GOT3 (cell line): ENCODE measurements at regions not wholly inside any gene's neighbourhood (a gene's known extent, or its start where the extent isn't known, plus 50 kb on each side); places are given as distances from the start of the nearest gene placed in this dataset.

ENCODE experiments used
- DNase-seq: peaks from one replicate; lab custom pipeline; 2025; ENCODE audit warnings: mixed read lengths; lab: John Stamatoyannopoulos, UW

- DNase-seq = no peak
These were observed 638.9 kb downstream of the MID1IP1 start for GRCh38 chrX:39439906-39440798.

- DNase-seq = no peak
These were observed 639.6 kb downstream of the MID1IP1 start for GRCh38 chrX:39440799-39441284.

GRCh38 chrX:39442332-39442731 is 641.1 kb downstream of the MID1IP1 start:
- no peak for DNase-seq

GRCh38 chrX:39443240-39443639 is 642.0 kb downstream of the MID1IP1 start:
- DNase-seq = no peak

GRCh38 chrX:39445336-39445735 is 644.1 kb downstream of the MID1IP1 start:
- no peak for DNase-seq

GRCh38 chrX:39449352-39449751 is 648.1 kb downstream of the MID1IP1 start:
- no peak for DNase-seq

- no peak for DNase-seq
These were observed 647.4 kb downstream of the BCOR start for GRCh38 chrX:39450234-39450977.

- DNase-seq = no peak
These were observed 646.7 kb downstream of the BCOR start for GRCh38 chrX:39451046-39451445.

GRCh38 chrX:39452401-39452800 is 645.4 kb downstream of the BCOR start:
- DNase-seq = no peak

GRCh38 chrX:39453889-39454621 is 643.7 kb downstream of the BCOR start:
- DNase-seq = no peak

- no peak for DNase-seq
These were observed 640.7 kb downstream of the BCOR start for GRCh38 chrX:39456894-39457604.

- no peak for DNase-seq
These were observed 639.0 kb downstream of the BCOR start for GRCh38 chrX:39458779-39459178.

GRCh38 chrX:39459204-39459603 is 638.6 kb downstream of the BCOR start:
- no peak for DNase-seq

- no peak for DNase-seq
These were observed 637.8 kb downstream of the BCOR start for GRCh38 chrX:39459952-39460351.

GRCh38 chrX:39460499-39460898 is 637.3 kb downstream of the BCOR start:
- no peak for DNase-seq

GRCh38 chrX:39462835-39463234 is 634.9 kb downstream of the BCOR start:
- no peak for DNase-seq

GRCh38 chrX:39464253-39464652 is 633.5 kb downstream of the BCOR start:
- DNase-seq = no peak

GRCh38 chrX:39465467-39465866 is 632.3 kb downstream of the BCOR start:
- DNase-seq = no peak

GRCh38 chrX:39465906-39466305 is 631.9 kb downstream of the BCOR start:
- DNase-seq = no peak

- DNase-seq = no peak
These were observed 628.6 kb downstream of the BCOR start for GRCh38 chrX:39469126-39469525.

- no peak for DNase-seq
These were observed 627.0 kb downstream of the BCOR start for GRCh38 chrX:39470588-39471407.
